HG03521 (cell line): ENCODE measurements at regions not wholly inside any gene's neighbourhood (a gene's known extent, or its start where the extent isn't known, plus 50 kb on each side); places are given as distances from the start of the nearest gene placed in this dataset.
"Not testable (repeated sequence)": the region's sequence is repeated elsewhere in the genome, so short reads cannot be mapped to it uniquely, and the experiment has no call there.

Experiments
- ATAC-seq: cut with Tn5 transposase; IDR thresholded peaks from one replicate; pipeline ENCODE4 v1.9.1; 2021; ENCODE audit warnings: mild to moderate bottlenecking, moderate library complexity; ENCODE audit not compliant: unreplicated experiment

- ATAC-seq: no peak
Measured at GRCh38 chr20:53801609-53802370, 208.2 kb upstream of the ZNF217 start.

DNA sequence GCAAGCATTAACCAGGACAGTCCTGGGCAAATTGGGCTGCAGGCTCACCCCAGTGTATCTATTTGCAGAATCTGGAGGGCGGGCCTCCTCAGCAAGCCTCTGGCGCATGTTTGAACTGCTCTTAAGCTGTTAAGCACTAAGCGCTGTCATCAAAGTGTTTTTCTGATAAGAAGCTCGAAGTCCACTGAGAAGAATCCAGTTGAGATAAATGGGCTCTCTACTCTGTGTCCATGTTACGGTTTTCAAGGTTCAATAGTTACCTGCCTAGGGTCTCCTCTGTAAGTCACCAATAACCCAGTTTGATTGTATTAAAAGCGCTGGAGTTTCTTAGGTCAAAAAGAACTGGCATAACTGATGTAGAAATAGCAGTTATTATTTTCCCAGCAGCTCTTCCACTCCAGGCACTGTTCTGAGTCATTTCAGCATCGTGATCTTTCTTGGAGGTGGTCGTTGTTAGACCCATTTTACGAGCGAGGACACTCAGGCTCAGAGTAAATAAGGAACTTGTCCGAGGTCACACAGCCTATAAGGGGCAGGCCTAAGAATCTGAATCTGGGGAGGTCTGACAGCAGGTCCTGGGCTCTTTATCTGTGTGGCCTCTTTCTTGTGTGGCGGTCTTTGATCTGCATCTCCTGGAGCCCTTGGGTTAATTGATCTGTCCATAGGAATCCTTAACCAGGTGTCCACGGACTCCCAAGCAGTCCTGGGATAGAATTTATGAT is 207.4 kb upstream of the ZNF217 start:
- ATAC-seq: no peak

DNA sequence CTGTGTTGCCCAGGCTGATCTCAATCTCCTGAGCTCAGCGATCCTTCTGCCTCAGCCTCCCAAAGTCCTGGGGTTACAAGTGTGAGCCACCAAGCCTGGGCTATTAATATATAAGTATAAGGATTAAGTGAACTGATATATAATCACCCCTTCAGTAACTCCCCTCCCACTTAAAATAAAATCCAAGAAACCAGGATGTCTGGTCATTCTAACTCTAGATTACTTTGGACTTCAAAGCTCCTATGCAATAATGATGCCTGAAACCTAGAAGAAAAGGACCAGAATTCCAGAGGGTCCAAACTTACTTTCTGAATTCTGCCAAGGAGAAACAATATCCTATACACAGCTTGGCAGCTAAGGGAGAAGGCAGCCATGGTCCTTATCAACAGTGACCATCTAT is 206.8 kb upstream of the ZNF217 start:
- ATAC-seq: no peak

DNA sequence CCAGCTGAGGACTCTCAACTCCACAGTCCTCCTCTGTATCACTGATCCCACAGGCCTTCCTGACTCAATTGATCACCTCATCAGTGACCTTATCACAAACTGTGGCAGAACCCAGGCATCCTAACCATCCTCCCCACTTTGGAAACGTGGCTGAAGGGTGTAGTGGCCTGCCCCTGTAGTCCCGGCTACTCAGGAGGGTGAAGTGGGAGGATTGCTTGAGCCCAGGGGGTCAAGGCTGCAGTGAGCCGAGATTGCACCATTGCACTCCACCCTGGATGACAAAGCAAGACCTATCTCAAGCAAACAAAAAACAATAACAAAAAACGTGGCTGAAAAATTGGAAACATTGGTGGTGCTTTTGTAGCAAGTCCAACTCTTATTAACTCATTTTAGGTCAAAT is 203.4 kb upstream of the ZNF217 start:
- no peak for ATAC-seq

- ATAC-seq: no peak
Measured at GRCh38 chr20:53795170-53795569, 201.5 kb upstream of the ZNF217 start.

- no peak for ATAC-seq
Measured at GRCh38 chr20:53794529-53795115, 201.0 kb upstream of the ZNF217 start.

DNA sequence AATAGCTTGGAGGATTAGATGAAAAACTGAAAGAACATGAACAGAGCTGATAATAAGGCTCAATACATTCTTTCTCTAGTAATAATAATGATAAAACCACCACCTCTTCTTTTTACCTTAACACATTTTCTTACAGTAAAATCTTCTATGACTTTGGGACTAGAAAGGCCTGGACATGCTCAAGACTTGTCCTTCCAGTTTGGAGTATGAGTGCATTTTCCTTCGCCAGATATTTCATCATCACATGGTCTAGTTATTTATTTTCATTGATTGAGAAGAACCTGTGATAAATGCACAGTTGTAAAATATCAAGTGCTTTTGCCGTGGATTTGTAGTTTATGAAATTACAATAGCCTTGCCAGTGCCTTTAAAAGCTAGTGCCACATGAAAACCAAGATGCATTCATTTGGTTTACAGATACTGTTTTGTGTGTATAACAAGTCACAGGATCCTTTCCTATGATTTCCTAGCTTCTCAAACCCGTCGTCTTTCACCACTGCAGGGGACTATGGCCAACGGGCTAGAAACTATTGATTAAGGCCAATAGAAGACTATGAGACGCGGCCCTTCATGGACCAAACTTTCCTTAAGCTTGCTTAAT is 200.2 kb upstream of the ZNF217 start:
- no peak for ATAC-seq

- ATAC-seq: no peak
Measured at GRCh38 chr20:53792946-53793536, 199.4 kb upstream of the ZNF217 start.

DNA sequence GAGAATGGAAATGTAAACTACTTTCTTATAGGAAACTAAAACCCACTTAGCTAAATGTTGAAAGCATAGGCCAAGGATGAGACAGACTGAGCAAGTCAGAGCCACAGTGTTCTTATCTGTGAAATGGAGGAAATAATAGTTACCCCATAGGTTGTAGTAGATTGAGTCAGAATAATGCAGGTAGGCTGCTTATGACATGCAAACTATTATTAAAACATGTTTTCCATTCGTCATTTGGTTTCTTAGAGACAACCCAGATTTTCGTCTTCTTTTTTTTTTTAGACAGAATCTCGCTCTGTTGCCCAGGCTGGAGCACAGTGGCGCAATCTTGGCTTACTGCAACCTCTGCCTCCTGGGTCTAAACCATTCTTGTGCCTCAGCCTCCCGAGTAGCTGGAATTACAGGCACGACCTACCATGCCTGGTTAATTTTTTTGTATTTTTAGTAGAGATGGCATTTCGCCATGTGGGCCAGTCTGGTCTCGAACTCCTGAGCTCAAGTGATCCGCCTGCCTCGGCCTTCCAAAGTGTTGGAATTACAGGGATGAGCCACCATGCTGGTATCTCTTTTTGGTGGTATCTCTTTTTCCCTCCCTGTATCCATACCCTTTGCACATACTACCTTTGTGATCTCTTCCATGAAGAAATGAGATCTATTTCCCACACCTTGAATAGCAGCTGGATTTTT is 196.5 kb upstream of the ZNF217 start:
- no peak for ATAC-seq

DNA sequence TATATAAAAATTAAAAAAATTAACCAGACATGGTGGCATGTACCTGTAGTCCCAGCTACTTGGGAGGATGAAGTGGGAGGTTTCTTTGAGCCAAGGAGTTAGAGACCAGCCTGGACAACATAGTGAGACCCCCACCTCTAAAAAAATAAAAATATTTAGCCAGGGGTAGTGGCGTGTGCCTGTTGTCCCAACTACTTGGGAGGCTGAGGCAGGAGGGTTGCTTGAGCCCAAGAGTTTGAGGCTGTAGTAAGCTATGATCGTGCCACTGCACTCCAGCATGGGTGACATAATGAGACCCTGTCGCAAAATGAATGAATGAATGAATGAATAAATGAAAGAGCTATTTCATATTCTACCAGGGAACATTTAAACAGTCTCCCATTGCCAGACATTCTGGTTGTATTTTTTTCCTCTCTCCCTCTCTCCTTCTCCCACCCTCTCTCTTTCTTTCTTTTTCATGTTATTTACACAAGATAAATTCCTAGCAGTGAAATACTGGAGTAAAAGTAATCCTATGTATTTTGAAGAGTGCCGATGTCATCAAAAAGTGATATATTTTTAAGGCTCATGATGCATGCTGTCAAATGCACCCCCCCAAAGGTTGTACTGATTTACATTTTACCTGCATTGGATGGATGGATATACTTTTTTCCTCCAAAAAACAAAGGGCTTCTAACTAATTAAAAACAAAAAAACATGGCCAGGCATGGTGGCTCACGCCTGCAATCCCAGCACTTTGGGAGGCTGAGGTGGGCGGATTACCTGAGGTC is 194.8 kb upstream of the ZNF217 start:
- ATAC-seq: no peak

GRCh38 chr20:53787491-53787931 is 193.9 kb upstream of the ZNF217 start:
- not testable (repeated sequence) for ATAC-seq

- ATAC-seq: no peak
Measured at GRCh38 chr20:53786445-53787267, 193.0 kb upstream of the ZNF217 start.

DNA sequence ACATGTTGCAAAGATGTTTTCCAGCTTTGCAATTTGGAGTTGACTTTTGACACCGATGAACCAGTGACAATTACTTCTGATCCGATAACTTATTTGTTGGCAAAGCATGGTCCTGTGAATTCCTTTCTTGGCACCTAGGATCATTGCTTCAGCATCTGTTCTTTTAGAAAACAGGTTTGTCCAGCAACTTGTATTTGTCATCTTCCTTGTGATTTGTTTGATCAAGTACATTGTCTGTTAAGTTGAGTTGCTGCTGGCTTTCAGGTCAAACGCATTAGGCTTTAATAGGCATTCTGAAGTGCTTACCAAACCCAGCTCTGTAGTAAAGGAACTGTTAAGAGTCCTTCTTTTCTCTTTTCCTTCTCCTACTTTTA is 192.4 kb upstream of the ZNF217 start:
- ATAC-seq: no peak

DNA sequence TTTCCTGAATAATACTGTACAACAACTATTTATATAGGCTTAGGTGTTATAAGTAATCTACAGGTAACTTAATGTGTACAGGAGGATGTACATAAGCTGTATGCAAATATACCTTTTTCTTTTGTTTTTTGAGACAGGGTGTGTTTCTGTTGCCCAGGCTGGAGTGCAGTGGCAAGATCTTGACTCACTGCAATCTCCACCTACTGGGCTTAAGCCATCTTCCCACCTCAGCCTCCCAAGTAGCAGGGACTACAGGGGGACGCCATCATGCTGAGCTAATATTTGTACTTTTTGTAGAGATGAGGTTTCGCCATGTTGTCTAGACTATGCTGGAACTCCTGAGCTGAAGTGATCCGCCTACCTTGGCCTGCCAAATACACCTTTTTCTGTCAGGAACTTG is 191.7 kb upstream of the ZNF217 start:
- no peak for ATAC-seq

- no peak for ATAC-seq
Measured at GRCh38 chr20:53783768-53784167, 190.1 kb upstream of the ZNF217 start.

DNA sequence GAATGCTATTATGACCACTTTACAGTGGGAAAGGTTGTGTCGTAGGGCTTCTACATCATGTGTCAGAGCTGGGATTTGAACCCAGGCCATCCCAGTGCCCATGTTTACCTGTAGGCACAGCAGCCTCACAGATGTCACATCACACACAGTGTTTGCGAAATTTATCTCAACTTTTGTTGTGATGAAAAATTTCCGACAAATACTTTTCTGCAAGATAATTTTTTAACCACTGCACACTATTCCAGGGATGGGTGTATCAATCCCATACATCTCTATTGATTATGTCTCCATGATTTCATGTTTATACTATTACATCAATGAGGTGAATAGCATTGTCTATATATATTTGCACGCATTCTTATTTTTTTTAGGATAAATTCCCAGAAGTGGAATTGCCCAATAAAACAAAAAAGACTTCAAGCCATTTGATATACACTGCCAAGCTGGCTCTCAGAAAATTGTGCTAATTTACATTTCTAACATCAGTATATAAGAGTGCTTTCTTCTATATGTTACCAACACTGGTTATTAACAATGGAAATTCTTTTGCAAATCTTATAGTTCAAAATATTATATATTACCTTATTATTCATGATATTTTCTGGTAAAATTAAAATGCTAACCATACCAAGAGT is 189.1 kb upstream of the ZNF217 start:
- no peak for ATAC-seq

- ATAC-seq: no peak
Measured at GRCh38 chr20:53779822-53780221, 186.2 kb upstream of the ZNF217 start.

- no peak for ATAC-seq
Measured at GRCh38 chr20:53778736-53779135, 185.1 kb upstream of the ZNF217 start.
